ENCODE measurements at regions not wholly inside any gene's neighbourhood (a gene's known extent, or its start where the extent isn't known, plus 50 kb on each side); places are given as distances from the start of the nearest gene placed in this dataset.
"Not testable (repeated sequence)": the region's sequence is repeated elsewhere in the genome, so short reads cannot be mapped to it uniquely, and the experiment has no call there.

DNA sequence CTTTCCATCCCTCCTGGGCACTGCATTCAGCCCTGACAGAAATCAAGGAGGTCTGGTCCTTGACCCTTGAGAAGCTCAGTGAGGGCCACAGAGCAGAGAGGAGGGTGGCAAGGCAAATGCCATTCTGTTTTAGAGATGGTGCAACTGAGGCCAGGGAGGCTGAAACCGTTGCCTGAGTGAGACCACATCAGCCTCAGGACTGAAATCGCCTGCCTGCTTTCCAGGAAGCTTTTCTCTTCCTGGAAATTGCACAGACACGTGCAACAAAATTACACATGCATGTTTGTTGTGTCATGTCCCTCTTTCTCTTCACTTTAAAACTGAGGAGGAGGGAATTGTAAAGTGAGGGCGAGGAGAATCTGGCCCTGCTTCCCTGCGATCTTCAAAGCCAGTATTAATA, 113.7 kb upstream of the PDE10A start:
- DNase-seq = no peak

DNA sequence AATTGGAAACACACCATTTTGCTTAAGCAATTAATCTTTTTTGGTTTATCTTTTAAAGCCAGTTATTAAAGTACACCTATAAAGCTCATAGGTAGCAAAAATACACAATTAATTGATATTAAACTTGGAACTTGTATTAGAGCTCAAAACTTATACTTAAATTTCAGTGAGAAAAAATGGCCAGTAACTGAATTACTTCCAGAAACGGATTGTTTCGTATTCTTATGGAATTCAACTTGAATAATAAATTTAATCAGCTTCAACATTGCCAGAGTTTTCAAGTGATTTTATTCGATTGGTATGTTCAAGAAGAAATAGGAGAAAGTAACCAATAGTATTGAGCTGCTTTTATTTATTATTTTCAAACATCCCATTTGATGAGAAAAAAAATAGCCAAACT, 112.7 kb upstream of the PDE10A start:
- DNase-seq = no peak

DNA sequence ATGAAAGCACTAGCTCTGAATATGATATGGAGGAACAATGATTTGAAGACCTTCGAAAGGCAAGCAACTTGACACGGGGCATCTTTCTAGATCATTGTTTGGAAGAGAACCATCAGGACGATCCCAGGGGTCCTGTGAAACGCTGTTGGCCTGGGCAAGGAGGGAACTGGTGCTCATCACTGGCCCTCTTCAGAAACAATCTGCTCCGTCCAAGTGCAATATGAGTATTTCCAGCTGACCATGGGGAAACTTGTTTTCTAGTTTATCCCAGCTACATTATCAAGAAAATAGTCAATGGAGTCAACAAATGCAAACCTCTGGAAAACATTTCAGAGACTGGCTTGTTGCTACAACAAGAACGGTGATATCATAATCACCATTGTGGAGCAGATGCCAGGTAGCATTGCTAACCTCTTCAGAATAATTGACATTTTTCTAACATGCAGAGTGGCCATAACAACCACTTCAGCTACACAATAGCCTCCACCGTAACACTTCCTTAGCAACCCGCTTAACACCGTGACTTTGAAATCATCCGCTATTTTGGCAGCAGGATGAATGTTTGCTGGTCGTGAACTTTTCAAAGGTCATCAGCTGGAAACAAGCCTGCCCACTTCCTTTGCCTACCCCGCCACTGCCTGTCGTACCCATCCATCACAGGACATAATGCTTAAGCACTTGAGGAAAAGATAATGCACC, 112.0 kb upstream of the PDE10A start:
- no peak for DNase-seq

DNA sequence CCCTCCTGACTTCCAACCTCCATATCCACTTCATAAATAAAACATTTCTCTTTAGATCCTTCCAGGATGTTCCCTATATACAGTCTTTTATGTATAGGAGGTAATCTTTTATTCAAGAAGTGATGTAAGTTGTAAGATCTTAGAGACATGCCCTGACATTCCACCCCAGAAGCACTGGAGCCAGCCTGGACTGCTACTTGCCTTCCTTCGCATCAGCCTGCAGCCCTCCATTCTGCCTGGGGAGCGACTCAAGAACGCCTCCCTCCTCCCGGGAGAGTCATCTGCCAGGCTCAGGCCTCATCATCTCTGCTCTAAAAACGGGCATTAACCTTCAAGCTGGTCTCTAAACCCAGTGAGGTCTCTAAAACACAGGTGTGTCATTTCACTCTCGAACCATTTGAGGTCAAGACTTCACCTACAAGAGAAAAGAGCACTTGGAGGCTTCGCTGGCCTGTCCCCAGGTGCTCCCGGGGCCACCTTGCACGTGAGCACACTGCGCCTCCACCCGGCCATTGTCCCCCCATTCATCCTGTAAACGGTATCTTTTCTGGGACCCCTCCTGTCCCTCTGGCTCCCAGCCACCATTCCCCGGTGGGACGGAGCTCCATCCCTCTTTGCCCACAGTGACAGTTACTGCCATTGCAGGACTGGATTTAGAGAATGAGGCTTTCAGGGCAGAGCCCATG, 107.5 kb upstream of the PDE10A start:
- no peak for DNase-seq

- no peak for DNase-seq
These were observed 106.8 kb upstream of the PDE10A start for GRCh38 chr6:165769884-165770283.

DNA sequence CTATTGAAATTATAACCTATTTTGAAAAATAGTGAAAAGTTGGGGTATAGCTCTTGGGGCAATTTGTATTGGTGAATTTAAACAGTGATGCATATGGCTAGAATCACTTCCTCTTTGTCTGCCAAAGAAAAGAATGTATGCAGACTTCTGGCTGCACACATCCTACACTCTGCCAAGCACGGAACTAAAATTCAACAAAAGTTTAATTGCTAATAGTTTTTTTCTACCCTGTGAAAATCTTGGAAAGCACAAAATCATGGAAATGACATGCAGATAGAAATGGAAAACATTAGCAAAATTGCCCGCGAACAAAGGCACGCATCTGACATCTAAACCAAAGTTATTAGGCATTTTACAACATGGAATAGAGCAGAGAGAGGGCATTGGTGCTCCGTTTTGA, 106.4 kb upstream of the PDE10A start:
- DNase-seq = no peak

DNA sequence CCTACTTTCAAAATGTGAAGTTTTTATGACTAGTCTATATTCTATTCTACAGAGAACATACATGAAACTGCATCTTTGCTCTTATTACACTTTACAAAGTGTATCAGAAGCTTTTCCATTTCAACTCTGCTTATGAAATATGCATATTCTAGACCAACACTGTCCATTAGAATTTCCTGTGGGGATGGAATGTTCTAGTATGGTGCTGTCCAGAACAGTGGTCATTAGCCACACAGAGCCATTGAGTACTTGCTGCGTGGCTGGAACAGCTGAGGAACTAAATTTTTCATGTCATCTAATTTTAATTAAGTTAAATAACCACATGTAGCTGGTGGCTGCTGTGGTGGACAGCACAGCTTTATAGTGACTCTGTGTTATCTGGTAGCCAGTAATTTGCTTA, 105.9 kb upstream of the PDE10A start:
- DNase-seq = no peak

GRCh38 chr6:165767228-165767627, 104.2 kb upstream of the PDE10A start:
- no peak for DNase-seq

DNA sequence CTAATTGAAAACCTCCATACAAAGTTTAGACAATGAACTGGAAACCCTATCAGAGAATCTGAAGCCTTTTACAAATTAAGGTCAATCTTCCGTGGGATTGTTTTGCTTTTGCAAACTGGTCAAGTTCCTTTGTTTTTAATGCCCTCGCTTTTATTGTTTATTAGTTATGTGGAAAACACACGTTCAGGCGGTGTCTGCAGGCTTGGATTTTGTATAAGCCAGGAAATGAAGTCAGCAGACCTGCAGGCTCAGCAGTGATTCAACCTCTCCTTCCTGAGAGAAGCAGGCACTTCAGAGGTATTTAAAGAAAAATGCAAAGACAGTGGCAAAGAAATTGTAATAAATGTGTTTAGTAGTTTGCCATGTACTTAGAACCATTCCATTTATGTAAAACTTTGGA, 103.4 kb upstream of the PDE10A start:
- DNase-seq = no peak

GRCh38 chr6:165766026-165766425, 103.0 kb upstream of the PDE10A start:
- DNase-seq = no peak

DNA sequence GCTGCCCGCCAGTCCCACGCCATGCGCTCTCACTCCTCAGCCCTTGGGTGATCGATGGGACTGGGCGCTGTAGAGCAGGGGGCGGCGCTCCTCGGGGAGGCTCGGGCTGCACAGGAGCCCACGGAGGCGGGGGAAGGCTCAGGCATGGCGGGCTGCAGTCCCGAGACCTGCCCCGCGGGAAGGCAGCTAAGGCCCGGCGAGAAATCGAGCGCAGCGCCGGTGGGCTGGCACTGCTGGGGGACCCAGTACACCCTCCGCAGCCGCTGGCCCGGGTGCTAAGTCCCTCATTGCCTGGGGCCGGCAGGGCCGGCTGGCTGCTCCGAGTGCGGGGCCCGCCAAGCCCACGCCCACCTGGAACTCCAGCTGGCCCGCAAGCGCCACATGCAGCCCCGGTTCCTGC, 102.2 kb upstream of the PDE10A start:
- not testable (repeated sequence) for DNase-seq

DNA sequence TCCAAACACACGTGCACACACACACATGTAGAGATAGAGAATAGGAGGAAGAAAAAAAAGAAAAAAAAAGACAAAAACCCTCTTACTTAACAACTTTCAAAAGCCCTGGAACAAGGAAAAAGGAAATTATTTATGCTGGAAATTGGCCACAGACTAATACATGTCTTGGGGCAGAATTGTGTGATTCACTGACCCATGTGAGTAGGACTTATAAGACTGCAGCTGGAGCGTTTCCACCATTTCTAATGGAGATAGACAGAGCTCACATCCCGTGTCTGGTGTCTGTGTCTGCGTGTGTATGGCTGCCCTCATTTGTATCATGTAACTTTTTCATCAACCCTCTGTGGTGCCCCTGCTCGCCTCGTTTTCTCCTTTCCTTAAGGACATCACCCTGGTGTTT, 99.8 kb upstream of the PDE10A start:
- DNase-seq = no peak

- DNase-seq = no peak
These were observed 99.1 kb upstream of the PDE10A start for GRCh38 chr6:165762125-165762524.

GRCh38 chr6:165760803-165761185, 97.8 kb upstream of the PDE10A start:
- DNase-seq = no peak

- no peak for DNase-seq
These were observed 97.2 kb upstream of the PDE10A start for GRCh38 chr6:165760126-165760802.

DNA sequence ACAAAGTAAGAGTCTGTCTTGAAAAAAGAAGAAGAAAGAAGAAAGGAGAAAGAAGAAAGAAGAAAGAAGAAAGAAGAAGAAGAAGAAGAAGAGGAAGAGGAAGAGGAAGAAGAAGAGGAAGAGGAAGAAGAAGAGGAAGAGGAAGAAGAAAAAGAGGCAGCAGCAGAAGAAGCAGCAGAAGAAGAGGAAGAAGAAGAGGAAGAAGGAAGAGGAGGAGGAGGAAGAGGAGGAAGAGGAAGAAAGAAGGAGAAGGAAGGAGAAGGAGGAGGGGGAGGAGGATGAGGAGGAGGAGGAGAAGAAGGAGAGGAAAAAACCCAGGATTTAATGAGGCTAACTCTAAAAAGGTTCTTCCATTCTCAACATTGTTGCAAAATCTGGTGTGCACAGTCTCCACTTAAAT, 95.4 kb upstream of the PDE10A start:
- no peak for DNase-seq

DNA sequence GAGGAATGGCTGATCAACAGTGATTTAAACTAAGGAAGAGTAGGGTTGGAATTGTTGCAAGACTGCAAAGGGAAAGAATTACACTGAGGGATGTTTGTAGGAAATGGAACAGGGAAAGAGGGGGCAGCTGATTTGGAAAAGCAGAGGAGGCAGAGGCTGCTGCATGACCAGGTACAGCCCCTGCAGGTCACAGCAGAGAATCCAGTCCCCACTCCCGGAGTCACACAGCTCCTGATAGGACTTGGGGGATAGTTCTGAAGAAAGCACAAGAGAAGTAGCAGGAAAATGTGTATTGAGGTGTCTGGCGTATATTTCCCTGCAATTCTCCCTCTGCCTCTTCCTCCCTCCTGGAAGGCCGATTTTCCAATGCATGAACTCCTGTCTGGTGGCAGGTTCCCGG, 92.5 kb upstream of the PDE10A start:
- DNase-seq = no peak

DNA sequence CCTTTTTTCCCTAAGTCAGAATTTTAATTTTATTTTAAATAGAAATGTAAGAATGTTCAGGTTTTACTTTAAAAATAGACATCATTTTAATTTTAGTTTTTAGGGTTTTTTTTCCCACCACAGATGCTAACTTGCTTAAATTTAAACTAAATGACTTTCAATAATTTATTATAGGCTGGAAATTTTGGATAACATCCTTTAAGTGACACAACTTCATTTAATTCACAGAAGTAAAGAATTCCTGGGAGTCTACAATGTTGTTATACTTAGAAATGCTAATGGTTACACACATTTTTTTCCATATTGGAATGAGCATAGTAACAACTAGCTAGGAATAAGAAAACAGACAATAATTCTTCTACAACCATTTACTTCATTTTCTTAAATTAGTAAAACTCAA, 90.5 kb upstream of the PDE10A start:
- no peak for DNase-seq

DNA sequence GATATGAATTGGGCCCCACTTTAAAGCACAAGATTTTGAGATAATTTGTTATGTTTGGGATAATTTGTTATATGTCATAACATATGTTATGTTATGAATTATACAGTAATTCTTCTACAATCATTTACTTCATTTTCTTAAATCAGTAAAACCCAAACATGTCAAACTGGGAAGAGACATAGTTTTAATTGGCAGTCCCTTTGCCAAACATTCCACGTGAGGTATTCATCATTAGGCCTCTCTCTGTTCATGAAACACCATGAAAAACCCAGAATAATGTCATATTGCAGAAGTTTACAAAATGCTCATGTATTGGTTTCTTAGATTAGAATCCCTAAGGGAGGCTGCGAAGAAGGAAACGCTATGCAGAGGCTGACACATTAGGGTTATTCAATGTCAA, 89.4 kb upstream of the PDE10A start:
- DNase-seq = no peak

GRCh38 chr6:165751486-165751885, 88.4 kb upstream of the PDE10A start:
- DNase-seq = no peak

- no peak for DNase-seq
These were observed 86.1 kb upstream of the PDE10A start for GRCh38 chr6:165749163-165749562.

DNA sequence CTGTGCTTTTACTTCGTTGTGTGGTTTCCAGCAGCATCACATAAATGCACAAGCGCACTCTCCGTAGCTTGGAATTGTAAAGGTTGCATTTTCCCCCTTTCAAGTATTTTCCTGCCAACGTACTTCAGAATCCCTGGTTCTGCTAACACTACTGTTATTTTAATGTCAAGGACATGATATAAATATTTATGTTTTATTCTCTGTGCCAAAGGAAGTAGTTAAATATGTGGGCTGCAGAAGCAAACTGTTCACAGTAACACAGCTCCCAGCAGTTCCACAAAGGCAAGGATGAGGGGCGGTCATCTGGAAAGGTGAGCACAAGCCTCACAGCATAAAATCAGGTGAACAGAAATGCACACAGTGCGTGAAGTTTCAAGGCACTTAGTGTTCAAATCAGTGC, 85.3 kb upstream of the PDE10A start:
- DNase-seq = no peak

DNA sequence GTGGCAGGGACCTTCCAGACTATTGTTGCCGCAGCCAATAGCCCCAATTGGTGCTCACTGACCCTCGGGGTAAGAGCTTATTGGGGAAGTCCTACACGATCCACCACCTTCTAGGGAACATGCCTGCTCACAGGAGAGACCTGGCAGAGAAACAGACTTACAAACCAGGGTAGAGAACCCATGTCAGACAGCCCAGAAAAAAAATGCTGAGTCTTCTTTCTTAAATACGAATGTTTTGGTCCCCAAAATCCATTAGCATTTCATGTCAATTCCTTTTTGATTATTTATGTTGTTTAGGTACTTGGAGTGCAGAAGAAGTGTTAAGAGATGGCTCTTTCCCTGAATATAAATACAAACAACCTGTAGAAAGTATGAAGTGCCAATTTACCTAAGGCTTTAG, 84.9 kb upstream of the PDE10A start:
- DNase-seq = no peak

- DNase-seq = no peak
These were observed 83.3 kb upstream of the PDE10A start for GRCh38 chr6:165746331-165746730.

All from right kidney (tissue), 1 donor.